ENCODE measurements at regions not wholly inside any gene's neighbourhood (a gene's known extent, or its start where the extent isn't known, plus 50 kb on each side); places are given as distances from the start of the nearest gene placed in this dataset.
A peak's percentile ranks its signal among the peaks of the same experiment; 100 is the strongest.

DNA sequence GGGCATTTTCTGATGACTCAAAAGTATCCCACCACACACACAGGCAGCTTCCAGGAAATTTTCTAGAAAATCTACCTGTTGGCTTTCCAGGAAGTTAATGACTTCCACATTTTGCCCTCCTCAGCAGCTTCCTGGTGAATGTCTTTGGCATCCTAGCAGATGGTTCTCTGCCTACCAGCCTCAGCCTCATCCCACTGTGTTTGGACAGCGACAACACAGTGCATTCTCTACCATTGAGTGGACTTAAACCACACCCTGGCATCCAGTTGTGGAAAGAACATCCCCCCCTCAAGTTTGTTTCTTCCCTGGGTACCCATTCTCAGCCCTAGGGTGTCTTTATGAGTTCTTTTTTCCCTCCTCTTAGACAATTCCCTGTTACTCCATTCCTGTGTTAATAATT is 50.8 kb upstream of the GADL1 start:
- no peak for DNase-seq (ENCODE audit: low read depth, low spot score)
- in situ Hi-C loops (cut with HindIII; ENCODE audit: low pct_unique_long_range_greater_than_20kb, low sequenced_read_pairs) = no loop called here

- DNase-seq (ENCODE audit: low read depth, low spot score) = no peak
- in situ Hi-C loops (cut with HindIII; ENCODE audit: low pct_unique_long_range_greater_than_20kb, low sequenced_read_pairs) = no loop called here
Observed at GRCh38 chr3:30948426-30948825, 54.0 kb upstream of the GADL1 start.

- DNase-seq (ENCODE audit: low read depth, low spot score) = no peak
- in situ Hi-C loops (cut with HindIII; ENCODE audit: low pct_unique_long_range_greater_than_20kb, low sequenced_read_pairs) = no loop called here
Observed at GRCh38 chr3:30951826-30952225, 57.4 kb upstream of the GADL1 start.

DNA sequence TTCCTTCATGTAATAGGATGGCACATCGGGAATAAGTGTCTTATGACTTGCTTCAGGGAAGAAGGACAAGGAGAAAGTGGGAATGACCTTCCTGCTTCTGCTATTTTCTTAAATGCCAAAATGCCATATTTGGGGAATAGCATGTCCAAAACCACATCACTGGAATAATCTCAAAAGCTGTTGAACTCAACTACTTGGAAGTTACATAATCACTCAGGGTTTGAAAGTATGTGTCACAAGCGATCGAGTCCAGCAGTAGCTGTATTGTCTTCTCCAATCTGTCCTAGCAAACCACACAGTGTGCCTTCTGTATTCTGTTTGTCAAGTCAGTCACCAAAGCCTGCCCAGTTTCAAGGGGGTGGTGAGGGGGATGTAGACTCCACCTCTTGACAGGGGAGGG is 58.3 kb upstream of the GADL1 start:
- in situ Hi-C loops (cut with HindIII; ENCODE audit: low pct_unique_long_range_greater_than_20kb, low sequenced_read_pairs) = no loop called here

GRCh38 chr3:30954426-30954825 is 60.0 kb upstream of the GADL1 start:
- in situ Hi-C loops (cut with HindIII; ENCODE audit: low pct_unique_long_range_greater_than_20kb, low sequenced_read_pairs) = no loop called here
- no peak for DNase-seq (ENCODE audit: low read depth, low spot score)

More for the DNA sequence above, 58.3 kb upstream of the GADL1 start:
- peak; percentile 16 for DNase-seq (ENCODE audit: low read depth, low spot score)

DNA sequence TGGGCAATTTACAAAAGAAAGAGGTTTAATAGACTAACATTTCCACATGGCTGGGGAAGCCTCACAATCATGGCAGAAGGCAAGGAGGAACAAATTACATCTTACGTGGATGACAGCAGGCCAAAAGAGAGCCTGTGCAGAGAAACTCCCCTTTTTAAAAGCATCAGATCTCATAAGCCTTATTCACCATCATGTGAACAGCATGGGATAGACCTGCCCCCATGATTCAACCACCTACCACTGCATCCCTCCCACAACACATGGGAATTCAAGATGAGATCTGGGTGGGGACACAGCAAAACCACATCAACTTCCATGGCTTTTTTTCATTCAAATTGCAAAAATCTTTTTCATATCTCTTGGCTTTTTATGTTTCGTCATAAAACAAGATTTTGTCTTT is 67.6 kb upstream of the GADL1 start:
- in situ Hi-C loops (cut with HindIII; ENCODE audit: low pct_unique_long_range_greater_than_20kb, low sequenced_read_pairs) = no loop called here
- no peak for DNase-seq (ENCODE audit: low read depth, low spot score)

GRCh38 chr3:30962493-30962892 is 68.0 kb upstream of the GADL1 start:
- in situ Hi-C loops (cut with HindIII; ENCODE audit: low pct_unique_long_range_greater_than_20kb, low sequenced_read_pairs) = no loop called here
- DNase-seq (ENCODE audit: low read depth, low spot score) = no peak

DNA sequence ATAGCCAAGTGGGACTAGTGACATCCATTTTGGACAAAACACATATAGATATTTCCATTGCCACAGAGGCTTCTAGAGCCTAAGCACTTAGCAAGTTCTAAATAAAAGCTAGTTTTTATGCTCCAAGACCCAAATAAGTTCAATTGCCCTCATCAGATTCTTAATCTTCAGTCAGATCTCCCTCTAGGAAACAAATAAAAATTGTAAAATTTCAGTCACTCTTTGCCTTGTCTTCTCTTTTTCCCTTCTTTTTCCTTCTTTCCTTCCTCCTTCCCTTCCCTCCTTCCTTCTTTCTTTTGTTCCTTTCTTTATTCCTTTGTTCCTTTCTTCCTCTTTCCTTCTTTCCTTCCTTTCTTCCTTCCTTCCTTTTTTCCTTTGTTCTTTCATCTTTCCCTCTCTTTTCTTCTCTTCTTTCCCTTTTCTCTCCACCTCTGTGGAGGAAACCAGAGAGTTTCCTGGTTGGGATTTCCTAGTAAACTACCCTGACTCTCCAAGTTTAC is 68.8 kb upstream of the GADL1 start:
- DNase-seq (ENCODE audit: low read depth, low spot score) = no peak
- in situ Hi-C loops (cut with HindIII; ENCODE audit: low pct_unique_long_range_greater_than_20kb, low sequenced_read_pairs) = no loop called here

GRCh38 chr3:30964612-30965011 is 70.2 kb upstream of the GADL1 start:
- in situ Hi-C loops (cut with HindIII; ENCODE audit: low pct_unique_long_range_greater_than_20kb, low sequenced_read_pairs) = no loop called here

DNA sequence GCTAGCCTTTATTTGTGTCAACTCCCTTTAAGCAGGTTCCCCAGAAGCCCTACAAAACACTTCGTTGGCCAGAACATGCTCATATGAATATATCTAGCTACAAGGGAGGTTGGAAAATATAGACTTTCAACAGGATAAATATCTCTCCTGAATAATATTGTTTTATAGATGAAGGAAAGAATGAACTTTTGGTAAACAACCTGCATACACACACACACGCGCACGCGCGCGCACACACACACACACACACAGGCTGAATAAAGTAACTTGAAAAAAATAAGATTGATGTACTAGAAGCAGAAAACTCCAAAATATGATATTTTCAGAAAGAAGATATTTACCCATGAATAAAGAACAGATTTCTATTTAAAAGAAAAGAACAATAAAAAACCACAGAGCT is 72.4 kb upstream of the GADL1 start:
- in situ Hi-C loops (cut with HindIII; ENCODE audit: low pct_unique_long_range_greater_than_20kb, low sequenced_read_pairs) = no loop called here

More at GRCh38 chr3:30964612-30965011, 70.2 kb upstream of the GADL1 start:
- no peak for DNase-seq (ENCODE audit: low read depth, low spot score)

GRCh38 chr3:30970183-30970582 is 75.7 kb upstream of the GADL1 start:
- in situ Hi-C loops (cut with HindIII; ENCODE audit: low pct_unique_long_range_greater_than_20kb, low sequenced_read_pairs) = no loop called here
- peak; percentile 15 for DNase-seq (ENCODE audit: low read depth, low spot score)

More for the DNA sequence above, 72.4 kb upstream of the GADL1 start:
- DNase-seq (ENCODE audit: low read depth, low spot score) = no peak

- in situ Hi-C loops (cut with HindIII; ENCODE audit: low pct_unique_long_range_greater_than_20kb, low sequenced_read_pairs) = no loop called here
- DNase-seq (ENCODE audit: low read depth, low spot score) = no peak
Observed at GRCh38 chr3:30972449-30972848, 78.0 kb upstream of the GADL1 start.

DNA sequence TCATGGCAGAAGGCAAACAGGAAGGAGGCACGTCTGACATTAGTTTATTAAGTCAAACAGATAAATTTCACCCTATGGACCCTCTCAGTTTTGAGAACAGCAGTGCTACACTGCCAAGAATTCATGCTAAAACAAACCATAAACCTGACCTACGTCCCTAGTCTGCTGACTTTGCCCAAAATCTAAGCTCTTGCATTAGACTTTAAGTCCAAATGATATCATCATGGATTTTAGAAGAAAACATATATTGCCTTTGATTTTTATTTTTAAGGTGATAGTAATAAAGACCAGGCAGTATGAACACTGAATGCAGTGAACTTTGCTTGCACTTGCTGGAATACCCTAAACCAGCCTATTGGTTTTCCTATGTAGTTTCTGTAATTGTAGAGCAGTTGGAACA is 79.6 kb upstream of the GADL1 start:
- DNase-seq (ENCODE audit: low read depth, low spot score) = no peak
- in situ Hi-C loops (cut with HindIII; ENCODE audit: low pct_unique_long_range_greater_than_20kb, low sequenced_read_pairs) = no loop called here

- in situ Hi-C loops (cut with HindIII; ENCODE audit: low pct_unique_long_range_greater_than_20kb, low sequenced_read_pairs) = no loop called here
- DNase-seq (ENCODE audit: low read depth, low spot score) = no peak
Observed at GRCh38 chr3:30977592-30977991, 83.1 kb upstream of the GADL1 start.

DNA sequence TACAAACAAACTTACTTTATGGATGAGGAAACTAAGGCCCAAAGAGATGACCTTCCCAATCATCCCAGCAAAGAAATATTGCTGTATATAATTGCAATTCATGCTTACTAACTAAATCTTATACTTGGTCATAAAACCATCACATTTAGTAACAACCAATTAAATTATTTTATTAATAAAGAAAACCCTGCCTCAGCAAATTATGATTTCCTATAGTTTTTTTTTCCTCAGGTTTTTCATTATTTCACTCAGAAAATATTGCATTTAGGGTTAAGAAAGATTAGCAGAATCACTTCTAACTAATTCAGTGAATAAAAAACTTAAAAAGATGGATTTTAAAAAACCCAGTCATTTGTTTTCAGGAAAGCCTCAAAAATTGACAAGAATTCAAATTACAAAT is 86.5 kb upstream of the GADL1 start:
- in situ Hi-C loops (cut with HindIII; ENCODE audit: low pct_unique_long_range_greater_than_20kb, low sequenced_read_pairs) = no loop called here
- no peak for DNase-seq (ENCODE audit: low read depth, low spot score)

- DNase-seq (ENCODE audit: low read depth, low spot score) = no peak
- in situ Hi-C loops (cut with HindIII; ENCODE audit: low pct_unique_long_range_greater_than_20kb, low sequenced_read_pairs) = no loop called here
Observed at GRCh38 chr3:30982416-30983075, 88.1 kb upstream of the GADL1 start.

GRCh38 chr3:30984855-30985749 is 90.6 kb upstream of the GADL1 start:
- in situ Hi-C loops (cut with HindIII; ENCODE audit: low pct_unique_long_range_greater_than_20kb, low sequenced_read_pairs) = no loop called here
- DNase-seq (ENCODE audit: low read depth, low spot score) = no peak

- in situ Hi-C loops (cut with HindIII; ENCODE audit: low pct_unique_long_range_greater_than_20kb, low sequenced_read_pairs) = no loop called here
- no peak for DNase-seq (ENCODE audit: low read depth, low spot score)
Observed at GRCh38 chr3:30986551-30986950, 92.1 kb upstream of the GADL1 start.

DNA sequence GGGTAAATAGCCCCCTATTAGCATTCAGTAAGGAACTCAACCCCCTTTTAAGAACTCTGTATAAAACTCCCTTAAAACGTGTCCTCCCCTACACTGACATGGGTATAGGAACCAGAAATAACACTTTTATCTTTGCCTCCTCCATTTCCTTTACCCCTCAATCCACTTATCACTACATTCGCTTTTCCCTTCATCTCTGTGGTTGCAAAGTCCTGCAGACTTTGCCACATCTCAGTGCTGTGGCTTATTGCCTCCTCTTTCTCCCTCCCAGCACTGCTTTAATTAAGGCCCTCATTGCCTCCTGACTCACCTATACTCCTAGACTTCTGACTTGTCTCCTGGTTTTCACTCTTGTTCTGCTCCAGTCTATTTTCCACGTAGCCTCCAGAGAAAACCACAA is 94.3 kb upstream of the GADL1 start:
- no peak for DNase-seq (ENCODE audit: low read depth, low spot score)

More for the DNA sequence above, 94.3 kb upstream of the GADL1 start:
- in situ Hi-C loops (cut with HindIII; ENCODE audit: low pct_unique_long_range_greater_than_20kb, low sequenced_read_pairs) = no loop called here
